ENCODE measurements at regions not wholly inside any gene's neighbourhood (a gene's known extent, or its start where the extent isn't known, plus 50 kb on each side); places are given as distances from the start of the nearest gene placed in this dataset.
"Not testable (repeated sequence)": the region's sequence is repeated elsewhere in the genome, so short reads cannot be mapped to it uniquely, and the experiment has no call there.

DNA sequence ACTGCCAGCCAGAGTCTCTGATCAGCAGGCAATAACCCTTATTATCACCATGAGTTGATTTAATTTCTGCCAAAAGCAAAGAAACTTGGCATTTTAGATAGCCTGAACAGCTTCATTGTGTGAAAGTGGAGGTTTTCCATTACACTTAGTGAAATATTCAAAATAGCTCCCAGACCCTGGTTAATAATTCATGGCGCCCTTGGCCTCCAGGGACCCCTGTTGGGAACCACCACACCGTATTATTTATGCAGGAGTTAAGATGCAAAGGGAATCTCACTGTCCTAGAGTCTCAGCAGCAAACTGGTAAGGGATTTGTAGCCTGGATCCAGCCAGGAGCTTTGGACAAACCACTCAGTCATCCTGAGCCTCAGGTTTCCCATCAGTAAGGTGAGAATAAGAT lies 110.0 kb upstream of the PABPC3 start:
- Histone ChIP-seq H3K36me3 (no peaks in the 10 kb centered on the region), H3K4me3 (ENCODE audit: low read depth in 1 of 2, low read length in 1 of 2) (no peak overlapping the region), H3K27ac (no peak overlapping the region), H3K27me3 (peaks cover 56% of the 10 kb centered on the region), H3K4me1 (ENCODE audit: control insufficient read depth in 1 of 2, insufficient read depth in 1 of 2, low read depth in 1 of 2, low read length in 1 of 2) (no peaks in the 10 kb centered on the region), H3K9me3 (no peaks in the 10 kb centered on the region)
- TF ChIP-seq CTCF (IDR thresholded peaks at IDR 0.05), result no peak

GRCh38 chr13:24986826-24987225 lies 109.1 kb upstream of the PABPC3 start:
- no peaks in the 10 kb centered on the region for H3K4me1 ChIP-seq (ENCODE audit: control insufficient read depth in 1 of 2, insufficient read depth in 1 of 2, low read depth in 1 of 2, low read length in 1 of 2)
- TF ChIP-seq CTCF (IDR thresholded peaks at IDR 0.05), result no peak
- no peak overlapping the region for H3K27ac ChIP-seq
- H3K4me3 ChIP-seq (ENCODE audit: low read depth in 1 of 2, low read length in 1 of 2), result no peak overlapping the region
- no peaks in the 10 kb centered on the region for H3K36me3 ChIP-seq
- H3K27me3 ChIP-seq, result peaks cover 65% of the 10 kb centered on the region
- H3K9me3 ChIP-seq, result no peaks in the 10 kb centered on the region

DNA sequence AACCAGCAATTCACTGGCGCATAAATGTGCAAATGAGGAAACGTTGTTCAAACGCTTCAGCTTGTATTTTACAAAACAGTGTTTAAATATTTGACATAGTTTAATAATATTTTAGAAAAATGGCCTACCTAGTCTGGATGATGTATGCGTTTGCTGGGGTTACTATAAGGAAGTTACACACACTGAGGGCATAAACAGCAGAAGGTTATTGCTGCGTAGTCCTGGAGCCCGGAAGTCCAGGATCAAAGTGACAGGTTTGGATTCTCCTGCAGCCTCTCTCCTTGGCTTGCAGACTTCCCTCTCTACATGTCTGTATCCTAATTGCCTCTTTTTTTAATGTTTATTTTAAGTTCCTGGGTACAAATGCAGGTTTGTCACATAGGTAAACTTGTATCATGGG lies 106.0 kb upstream of the PABPC3 start:
- peaks cover 79% of the 10 kb centered on the region for H3K27me3 ChIP-seq
- H3K27ac ChIP-seq; H3K36me3 ChIP-seq; H3K9me3 ChIP-seq; H3K4me1 ChIP-seq (ENCODE audit: control insufficient read depth in 1 of 2, insufficient read depth in 1 of 2, low read depth in 1 of 2, low read length in 1 of 2); H3K4me3 ChIP-seq (ENCODE audit: low read depth in 1 of 2, low read length in 1 of 2): not testable (repeated sequence)

DNA sequence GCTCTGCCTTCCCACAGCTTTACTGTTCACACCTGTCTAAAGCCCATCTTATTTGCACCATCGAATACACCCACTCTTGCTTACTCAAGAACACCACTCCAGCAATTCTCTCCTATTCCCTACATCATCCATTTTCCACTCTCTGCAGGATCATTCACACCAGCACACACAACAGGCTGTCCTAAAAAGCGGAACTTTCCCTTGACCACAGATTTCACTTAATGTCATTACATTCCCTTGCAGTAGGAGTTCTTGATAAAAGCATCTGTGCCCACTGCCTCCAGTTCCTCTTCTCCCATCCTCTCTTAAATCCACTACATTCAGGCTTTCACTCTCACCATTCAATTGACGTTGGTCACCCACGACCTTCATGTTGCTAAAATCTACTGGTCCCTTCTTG lies 103.0 kb upstream of the PABPC3 start:
- H3K4me3 ChIP-seq (ENCODE audit: low read depth in 1 of 2, low read length in 1 of 2); H3K36me3 ChIP-seq: not testable (repeated sequence)
- peaks cover 69% of the 10 kb centered on the region for H3K27me3 ChIP-seq

DNA sequence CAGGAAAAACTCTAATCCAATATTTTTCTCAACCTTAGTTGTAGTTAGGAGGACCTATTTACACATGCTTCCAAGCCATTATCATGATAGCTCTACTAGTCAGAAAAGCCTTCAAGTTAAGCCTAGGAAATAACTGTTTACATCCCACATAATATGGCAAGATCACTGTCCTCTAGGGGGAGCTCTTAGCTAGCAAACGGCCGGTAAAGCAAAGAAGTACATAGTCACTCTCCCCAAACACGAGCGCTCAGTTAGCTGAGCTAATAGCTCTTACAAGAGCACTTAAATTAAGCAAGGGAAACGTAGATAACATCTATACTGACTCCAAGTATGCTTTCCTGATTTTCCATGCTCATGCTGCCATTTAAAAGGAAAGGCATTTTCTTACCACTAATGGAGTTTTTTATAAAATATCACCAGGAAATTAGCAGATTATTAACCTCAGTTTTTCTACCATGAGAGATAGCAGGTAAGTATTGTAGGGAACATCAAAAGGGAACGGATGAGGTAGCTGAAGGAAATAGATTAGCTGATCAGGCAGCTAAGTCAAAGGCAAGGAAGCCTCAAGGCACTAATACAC lies 100.6 kb upstream of the PABPC3 start:
- H3K27ac ChIP-seq, result no peak overlapping the region
- no peak for TF ChIP-seq CTCF (IDR thresholded peaks at IDR 0.05)

More for the DNA sequence above, 103.0 kb upstream of the PABPC3 start:
- H3K9me3 ChIP-seq; H3K4me1 ChIP-seq (ENCODE audit: control insufficient read depth in 1 of 2, insufficient read depth in 1 of 2, low read depth in 1 of 2, low read length in 1 of 2); H3K27ac ChIP-seq: not testable (repeated sequence)

GRCh38 chr13:24997367-24997967 lies 98.5 kb upstream of the PABPC3 start:
- Histone ChIP-seq H3K27ac (no peak overlapping the region), H3K36me3 (no peaks in the 10 kb centered on the region), H3K4me3 (ENCODE audit: low read depth in 1 of 2, low read length in 1 of 2) (no peak overlapping the region), H3K9me3 (no peaks in the 10 kb centered on the region), H3K4me1 (ENCODE audit: control insufficient read depth in 1 of 2, insufficient read depth in 1 of 2, low read depth in 1 of 2, low read length in 1 of 2) (no peaks in the 10 kb centered on the region), H3K27me3 (peaks cover 65% of the 10 kb centered on the region)
- TF ChIP-seq CTCF (IDR thresholded peaks at IDR 0.05), result peak; percentile 49

More for the DNA sequence above, 100.6 kb upstream of the PABPC3 start:
- peaks cover 65% of the 10 kb centered on the region for H3K27me3 ChIP-seq
- H3K4me3 ChIP-seq (ENCODE audit: low read depth in 1 of 2, low read length in 1 of 2), result no peak overlapping the region
- no peaks in the 10 kb centered on the region for H3K9me3 ChIP-seq
- H3K36me3 ChIP-seq, result no peaks in the 10 kb centered on the region
- no peaks in the 10 kb centered on the region for H3K4me1 ChIP-seq (ENCODE audit: control insufficient read depth in 1 of 2, insufficient read depth in 1 of 2, low read depth in 1 of 2, low read length in 1 of 2)

All from neutrophil (primary cell).